HG03558 (cell line): ENCODE measurements at regions not wholly inside any gene's neighbourhood (a gene's known extent, or its start where the extent isn't known, plus 50 kb on each side); places are given as distances from the start of the nearest gene placed in this dataset.

Source experiments
- ATAC-seq: cut with Tn5 transposase; IDR thresholded peaks from one replicate; pipeline ENCODE4 v1.9.1; 2021; ENCODE audit warnings: moderate number of reproducible peaks; ENCODE audit not compliant: unreplicated experiment; ENCODE audit errors: extremely low read depth

GRCh38 chr1:73144311-73144710, 862.0 kb upstream of the NEGR1 start:
- no peak for ATAC-seq

GRCh38 chr1:73136975-73137374, 854.6 kb upstream of the NEGR1 start:
- ATAC-seq = no peak

- no peak for ATAC-seq
Observed at GRCh38 chr1:73106931-73107330, 824.6 kb upstream of the NEGR1 start.

GRCh38 chr1:73105755-73106154, 823.4 kb upstream of the NEGR1 start:
- ATAC-seq = no peak

- ATAC-seq = no peak
Observed at GRCh38 chr1:73104749-73105148, 822.4 kb upstream of the NEGR1 start.

GRCh38 chr1:73100216-73100615, 817.9 kb upstream of the NEGR1 start:
- ATAC-seq = no peak

- ATAC-seq = no peak
Observed at GRCh38 chr1:73097917-73098316, 815.6 kb upstream of the NEGR1 start.

GRCh38 chr1:73096841-73097240, 814.5 kb upstream of the NEGR1 start:
- no peak for ATAC-seq

- no peak for ATAC-seq
Observed at GRCh38 chr1:73092383-73092782, 810.0 kb upstream of the NEGR1 start.

GRCh38 chr1:73066866-73067265, 784.5 kb upstream of the NEGR1 start:
- ATAC-seq = no peak

GRCh38 chr1:73065339-73066041, 783.2 kb upstream of the NEGR1 start:
- no peak for ATAC-seq

GRCh38 chr1:73056826-73057225, 774.5 kb upstream of the NEGR1 start:
- ATAC-seq = no peak

- ATAC-seq = no peak
Observed at GRCh38 chr1:73044241-73045036, 762.1 kb upstream of the NEGR1 start.

GRCh38 chr1:73042403-73042802, 760.1 kb upstream of the NEGR1 start:
- no peak for ATAC-seq

GRCh38 chr1:73040811-73041210, 758.5 kb upstream of the NEGR1 start:
- no peak for ATAC-seq

GRCh38 chr1:73034271-73034670, 751.9 kb upstream of the NEGR1 start:
- no peak for ATAC-seq

GRCh38 chr1:73033640-73034039, 751.3 kb upstream of the NEGR1 start:
- ATAC-seq = no peak

GRCh38 chr1:73029571-73029970, 747.2 kb upstream of the NEGR1 start:
- ATAC-seq = no peak

- no peak for ATAC-seq
Observed at GRCh38 chr1:73026114-73026513, 743.8 kb upstream of the NEGR1 start.

- ATAC-seq = no peak
Observed at GRCh38 chr1:73009938-73010337, 727.6 kb upstream of the NEGR1 start.

- no peak for ATAC-seq
Observed at GRCh38 chr1:73009311-73009710, 727.0 kb upstream of the NEGR1 start.

- ATAC-seq = no peak
Observed at GRCh38 chr1:72997624-72998023, 715.3 kb upstream of the NEGR1 start.
